ENCODE measurements at regions not wholly inside any gene's neighbourhood (a gene's known extent, or its start where the extent isn't known, plus 50 kb on each side); places are given as distances from the start of the nearest gene placed in this dataset.

DNA sequence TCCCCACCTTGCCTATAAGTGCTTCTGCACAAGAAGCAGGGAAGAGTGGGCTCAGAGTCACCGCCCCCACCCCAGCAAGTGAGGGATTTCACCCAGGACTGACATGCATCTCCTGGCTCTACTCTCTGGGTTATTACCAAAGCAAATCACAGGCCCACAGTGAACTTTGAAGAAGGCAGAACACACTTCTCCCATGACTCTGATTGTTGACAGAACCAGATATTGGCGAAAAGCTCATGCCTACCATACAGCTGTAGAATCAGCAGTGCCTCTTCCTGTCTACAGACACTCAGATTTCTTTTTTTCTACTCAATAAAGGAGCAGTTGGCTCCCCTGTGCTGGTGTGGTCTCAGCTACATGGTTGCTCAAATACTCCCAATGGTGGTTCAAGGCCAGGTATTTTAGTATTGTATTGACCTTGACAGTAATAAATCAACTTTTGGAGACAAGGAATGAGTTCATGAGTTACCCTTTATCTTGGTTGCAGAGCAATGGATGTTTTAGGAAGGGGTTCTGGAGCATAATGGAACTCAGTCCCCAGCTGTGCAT lies 512.9 kb upstream of the ID2 start:
- H3K4me3 ChIP-seq = no peak overlapping the region
- H3K36me3 ChIP-seq = no peaks in the 10 kb centered on the region
- DNase-seq = no peak
- H3K9me3 ChIP-seq = no peaks in the 10 kb centered on the region
- WGBS, 2 donors = 79 to 85% methylated on average over 2 of the region's 2 CpGs
- TF ChIP-seq POLR2A (IDR thresholded peaks at IDR 0.05) = no peak
- TF ChIP-seq, protein P1, sequence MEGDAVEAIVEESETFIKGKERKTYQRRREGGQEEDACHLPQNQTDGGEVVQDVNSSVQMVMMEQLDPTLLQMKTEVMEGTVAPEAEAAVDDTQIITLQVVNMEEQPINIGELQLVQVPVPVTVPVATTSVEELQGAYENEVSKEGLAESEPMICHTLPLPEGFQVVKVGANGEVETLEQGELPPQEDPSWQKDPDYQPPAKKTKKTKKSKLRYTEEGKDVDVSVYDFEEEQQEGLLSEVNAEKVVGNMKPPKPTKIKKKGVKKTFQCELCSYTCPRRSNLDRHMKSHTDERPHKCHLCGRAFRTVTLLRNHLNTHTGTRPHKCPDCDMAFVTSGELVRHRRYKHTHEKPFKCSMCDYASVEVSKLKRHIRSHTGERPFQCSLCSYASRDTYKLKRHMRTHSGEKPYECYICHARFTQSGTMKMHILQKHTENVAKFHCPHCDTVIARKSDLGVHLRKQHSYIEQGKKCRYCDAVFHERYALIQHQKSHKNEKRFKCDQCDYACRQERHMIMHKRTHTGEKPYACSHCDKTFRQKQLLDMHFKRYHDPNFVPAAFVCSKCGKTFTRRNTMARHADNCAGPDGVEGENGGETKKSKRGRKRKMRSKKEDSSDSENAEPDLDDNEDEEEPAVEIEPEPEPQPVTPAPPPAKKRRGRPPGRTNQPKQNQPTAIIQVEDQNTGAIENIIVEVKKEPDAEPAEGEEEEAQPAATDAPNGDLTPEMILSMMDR (IDR thresholded peaks at IDR 0.05) = no peak
- intact Hi-C loops (cut with DNase I) = no loop called here
- no peaks in the 10 kb centered on the region for H3K27me3 ChIP-seq
- no peak overlapping the region for H3K27ac ChIP-seq
- H3K4me1 ChIP-seq = no peaks in the 10 kb centered on the region

GRCh38 chr2:8169443-8169842 lies 512.4 kb upstream of the ID2 start:
- TF ChIP-seq, protein P1 (IDR thresholded peaks at IDR 0.05) = no peak
- TF ChIP-seq POLR2A (IDR thresholded peaks at IDR 0.05) = no peak
- no peak for DNase-seq
- 57 to 73% methylated on average over 3 of the region's 3 CpGs for WGBS, 2 donors
- no peak overlapping the region for H3K4me3 ChIP-seq
- H3K27ac ChIP-seq = no peak overlapping the region
- H3K4me1 ChIP-seq = no peaks in the 10 kb centered on the region
- no peaks in the 10 kb centered on the region for H3K27me3 ChIP-seq
- H3K36me3 ChIP-seq = no peaks in the 10 kb centered on the region
- intact Hi-C loops (cut with DNase I) = no loop called here
- no peaks in the 10 kb centered on the region for H3K9me3 ChIP-seq

DNA sequence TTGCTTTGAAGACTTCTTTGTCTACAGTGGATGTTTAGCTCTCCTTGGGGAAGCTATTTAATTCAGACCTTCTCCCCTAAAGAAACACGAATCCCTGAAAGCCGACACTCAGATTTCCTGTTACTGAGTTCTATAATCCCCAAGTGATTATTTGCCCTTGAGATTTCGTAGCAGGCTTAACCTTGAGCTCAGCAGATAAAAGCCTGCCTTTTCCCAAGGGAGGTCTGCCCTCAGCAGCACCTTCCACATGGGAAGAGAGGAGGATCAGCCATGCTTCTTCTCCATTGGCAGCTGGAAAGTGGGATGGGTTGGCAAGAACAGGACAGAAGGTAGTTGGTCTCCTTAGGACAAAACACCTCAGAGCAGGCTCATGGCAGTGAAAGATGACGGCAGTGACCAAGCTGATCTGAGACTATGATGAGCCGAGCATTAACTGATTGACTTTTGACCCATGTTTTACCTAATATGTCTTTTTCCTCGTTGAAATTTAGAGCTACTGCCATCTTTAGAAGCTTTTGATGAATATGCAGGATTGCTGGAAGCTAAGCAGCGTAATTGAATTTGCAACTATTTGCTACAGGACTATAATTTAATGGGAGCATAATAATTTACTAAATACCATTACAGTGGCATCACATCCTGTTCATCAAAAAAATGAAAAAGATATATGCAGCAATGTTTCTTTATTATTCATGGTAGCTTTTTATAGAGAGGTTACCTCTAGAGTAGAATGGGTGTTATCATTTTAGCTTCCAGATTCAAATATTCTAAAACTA lies 511.1 kb upstream of the ID2 start:
- no peak overlapping the region for H3K27ac ChIP-seq
- no peak overlapping the region for H3K4me3 ChIP-seq
- no peaks in the 10 kb centered on the region for H3K27me3 ChIP-seq
- TF ChIP-seq, protein P1 (IDR thresholded peaks at IDR 0.05) = no peak
- no peak for TF ChIP-seq POLR2A (IDR thresholded peaks at IDR 0.05)
- intact Hi-C loops (cut with DNase I) = no loop called here
- H3K36me3 ChIP-seq = no peaks in the 10 kb centered on the region
- no peaks in the 10 kb centered on the region for H3K4me1 ChIP-seq
- no peaks in the 10 kb centered on the region for H3K9me3 ChIP-seq
- 65 to 75% methylated on average over 7 of the region's 7 CpGs for WGBS, 2 donors
- DNase-seq = no peak

DNA sequence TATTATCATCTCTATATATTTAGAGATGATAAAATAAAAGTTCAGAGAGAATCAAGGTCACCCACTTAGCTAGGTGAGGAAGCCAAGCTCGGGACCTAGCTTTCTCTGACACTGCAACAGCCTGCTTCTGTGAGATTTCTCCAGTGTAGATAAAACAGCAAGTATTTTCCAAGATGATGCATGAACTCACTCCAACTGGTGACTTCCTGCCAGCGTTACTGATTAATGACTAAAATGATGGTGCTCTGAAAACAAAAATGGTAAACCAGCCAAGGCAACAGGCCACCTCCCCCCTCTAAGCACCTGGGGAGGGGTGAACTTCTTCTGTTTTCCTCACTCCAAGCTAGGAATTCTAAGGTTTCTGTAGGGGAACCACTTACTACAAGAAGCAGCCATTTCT lies 510.2 kb upstream of the ID2 start:
- TF ChIP-seq, protein P1 (IDR thresholded peaks at IDR 0.05) = no peak
- TF ChIP-seq POLR2A (IDR thresholded peaks at IDR 0.05) = no peak
- H3K27me3 ChIP-seq = no peaks in the 10 kb centered on the region
- no peaks in the 10 kb centered on the region for H3K4me1 ChIP-seq
- H3K4me3 ChIP-seq = no peak overlapping the region
- intact Hi-C loops (cut with DNase I) = no loop called here
- H3K36me3 ChIP-seq = no peaks in the 10 kb centered on the region
- H3K9me3 ChIP-seq = no peaks in the 10 kb centered on the region
- whole genome bisulfite sequencing, 2 donors = 29 to 40% methylated on average over 2 of the region's 2 CpGs
- no peak for DNase-seq
- no peak overlapping the region for H3K27ac ChIP-seq

GRCh38 chr2:8172661-8173060 lies 509.2 kb upstream of the ID2 start:
- Histone ChIP-seq H3K4me3 (no peak overlapping the region), H3K27ac (no peak overlapping the region), H3K4me1 (no peaks in the 10 kb centered on the region), H3K9me3 (no peaks in the 10 kb centered on the region), H3K36me3 (no peaks in the 10 kb centered on the region), H3K27me3 (no peaks in the 10 kb centered on the region)
- no peak for TF ChIP-seq POLR2A (IDR thresholded peaks at IDR 0.05)
- TF ChIP-seq, protein P1 (IDR thresholded peaks at IDR 0.05) = no peak
- no peak for DNase-seq
- intact Hi-C loops (cut with DNase I) = no loop called here
- WGBS, 2 donors = 93 to 94% methylated on average over 17 of the region's 17 CpGs
